Mucosa of rectum (tissue), 2 donors: ENCODE measurements at regions not wholly inside any gene's neighbourhood (a gene's known extent, or its start where the extent isn't known, plus 50 kb on each side); places are given as distances from the start of the nearest gene placed in this dataset.

Experiments
- H3K27ac ChIP-seq, 2 donors: one replicate each; pipeline ENCODE4 v1.7.0; 2013; ENCODE audit warnings: inconsistent platforms in 2 of 2, low read depth in 2 of 2, low read length in 2 of 2
- H3K27me3 ChIP-seq, 2 donors: one replicate each; pipeline ENCODE4 v1.7.0; 2013; ENCODE audit warnings: low read length in 2 of 2; ENCODE audit not compliant: control insufficient read depth in 2 of 2, insufficient read depth in 2 of 2
- H3K36me3 ChIP-seq, 2 donors: one replicate each; pipeline ENCODE4 v1.7.0; 2013; ENCODE audit warnings: low read length in 2 of 2; ENCODE audit not compliant: control insufficient read depth in 2 of 2, insufficient read depth in 2 of 2
- H3K4me1 ChIP-seq, 2 donors: one replicate each; pipeline ENCODE4 v1.7.0; 2013; ENCODE audit warnings: low read length in 2 of 2, mild to moderate bottlenecking in 1 of 2; ENCODE audit not compliant: control insufficient read depth in 2 of 2, insufficient read depth in 2 of 2
- H3K4me3 ChIP-seq, 2 donors: one replicate each; pipeline ENCODE4 v1.7.0; 2013; ENCODE audit warnings: low read length in 2 of 2
- H3K9ac ChIP-seq, 2 donors: one replicate each; pipeline ENCODE4 v1.7.0; 2013; ENCODE audit warnings: low read length in 2 of 2, low read depth in 1 of 2, mild to moderate bottlenecking in 1 of 2
- H3K9me3 ChIP-seq, 2 donors: one replicate each; pipeline ENCODE4 v1.7.0; 2013; ENCODE audit warnings: low read length in 2 of 2; ENCODE audit not compliant: control insufficient read depth in 2 of 2
- donor health status: healthy.
- donor health status: Normal muscosa, but diverticular disease.

- H3K36me3 ChIP-seq: no peaks in the 10 kb centered on the region
- H3K4me1 ChIP-seq: no peaks in the 10 kb centered on the region
- H3K4me3 ChIP-seq: no peak overlapping the region
- no peaks in the 10 kb centered on the region for H3K27me3 ChIP-seq
- no peak overlapping the region for H3K9ac ChIP-seq
- no peaks in the 10 kb centered on the region for H3K9me3 ChIP-seq
- no peak overlapping the region for H3K27ac ChIP-seq
Observed at GRCh38 chr20:12316794-12317193, 399.1 kb downstream of the BTBD3 start.

DNA sequence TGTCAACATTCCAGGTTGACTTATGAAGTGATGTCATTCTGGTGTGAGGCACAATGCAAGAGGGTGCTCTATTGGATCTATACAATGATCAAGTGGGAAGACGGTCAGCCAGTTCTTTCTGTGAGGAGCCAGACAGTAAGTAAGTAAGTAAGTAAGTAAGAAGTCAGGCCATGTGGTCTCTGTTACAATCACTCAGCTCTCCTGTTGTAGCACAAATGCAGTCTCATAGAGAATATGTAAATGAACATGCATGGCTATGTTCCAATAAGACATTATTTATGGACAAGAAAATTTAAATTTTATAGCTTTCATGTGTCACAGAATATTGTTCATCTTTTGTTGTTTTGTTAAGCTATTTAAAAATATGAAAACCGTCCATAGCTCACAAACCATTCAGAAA, 399.7 kb downstream of the BTBD3 start:
- Histone ChIP-seq H3K9ac (no peak overlapping the region), H3K9me3 (no peaks in the 10 kb centered on the region), H3K27me3 (no peaks in the 10 kb centered on the region), H3K36me3 (no peaks in the 10 kb centered on the region), H3K4me3 (no peak overlapping the region), H3K4me1 (no peaks in the 10 kb centered on the region), H3K27ac (no peak overlapping the region)

DNA sequence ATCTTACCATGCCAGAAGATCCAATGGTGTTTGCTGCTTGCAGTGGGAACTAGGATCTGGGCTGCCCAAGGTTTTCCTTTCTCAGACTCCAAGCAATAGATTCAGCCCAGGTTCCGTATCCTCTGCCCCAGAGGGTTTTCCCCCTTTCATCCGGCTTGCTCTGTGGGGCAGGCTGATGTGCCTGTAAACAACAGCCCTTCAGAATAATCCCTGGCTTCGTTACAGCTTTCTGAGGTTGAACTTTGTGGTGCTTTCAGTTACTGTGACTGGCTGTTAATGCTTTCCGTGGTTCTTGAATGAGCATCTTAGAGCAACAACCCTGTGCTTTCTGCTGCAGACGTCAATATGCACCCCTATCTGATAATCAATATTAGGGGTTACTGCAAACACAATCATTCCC, 400.4 kb downstream of the BTBD3 start:
- no peak overlapping the region for H3K27ac ChIP-seq
- no peak overlapping the region for H3K9ac ChIP-seq
- no peaks in the 10 kb centered on the region for H3K36me3 ChIP-seq
- H3K4me1 ChIP-seq: no peaks in the 10 kb centered on the region
- no peaks in the 10 kb centered on the region for H3K27me3 ChIP-seq
- H3K9me3 ChIP-seq: no peaks in the 10 kb centered on the region
- no peak overlapping the region for H3K4me3 ChIP-seq

- Histone ChIP-seq H3K36me3 (no peaks in the 10 kb centered on the region), H3K27ac (no peak overlapping the region), H3K27me3 (no peaks in the 10 kb centered on the region), H3K9me3 (no peaks in the 10 kb centered on the region), H3K4me3 (no peak overlapping the region), H3K9ac (no peak overlapping the region), H3K4me1 (no peaks in the 10 kb centered on the region)
Observed at GRCh38 chr20:12321736-12322135, 404.0 kb downstream of the BTBD3 start.

- Histone ChIP-seq H3K36me3 (no peaks in the 10 kb centered on the region), H3K27ac (no peak overlapping the region), H3K9ac (no peak overlapping the region), H3K4me3 (no peak overlapping the region), H3K27me3 (no peaks in the 10 kb centered on the region), H3K4me1 (no peaks in the 10 kb centered on the region), H3K9me3 (no peaks in the 10 kb centered on the region)
Observed at GRCh38 chr20:12327205-12327604, 409.5 kb downstream of the BTBD3 start.

DNA sequence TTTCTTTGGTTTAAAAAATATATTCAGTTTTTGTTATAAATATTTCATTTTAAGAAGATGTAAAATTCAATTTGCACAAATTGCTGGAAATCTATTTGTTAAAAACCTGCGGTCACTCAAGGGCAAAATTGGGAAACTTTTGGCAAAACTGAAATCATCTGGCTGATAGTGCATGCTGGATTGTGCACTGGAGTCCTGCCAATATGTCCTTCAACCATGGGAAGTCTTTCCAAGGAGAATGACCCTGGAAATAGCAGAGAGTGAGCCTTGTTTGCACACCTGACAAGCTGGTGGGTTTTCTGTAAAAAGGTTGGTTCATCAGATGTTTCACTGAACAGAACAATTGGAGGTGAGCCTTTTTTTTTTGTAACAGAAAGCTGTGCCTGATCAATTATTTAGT, 413.5 kb downstream of the BTBD3 start:
- Histone ChIP-seq H3K9me3 (no peaks in the 10 kb centered on the region), H3K27me3 (no peaks in the 10 kb centered on the region), H3K27ac (no peak overlapping the region), H3K36me3 (no peaks in the 10 kb centered on the region), H3K4me1 (no peaks in the 10 kb centered on the region), H3K9ac (no peak overlapping the region), H3K4me3 (no peak overlapping the region)

GRCh38 chr20:12337601-12338000, 419.9 kb downstream of the BTBD3 start:
- Histone ChIP-seq H3K9ac (no peak overlapping the region), H3K36me3 (no peaks in the 10 kb centered on the region), H3K9me3 (no peaks in the 10 kb centered on the region), H3K27me3 (no peaks in the 10 kb centered on the region), H3K27ac (no peak overlapping the region), H3K4me1 (no peaks in the 10 kb centered on the region), H3K4me3 (no peak overlapping the region)

DNA sequence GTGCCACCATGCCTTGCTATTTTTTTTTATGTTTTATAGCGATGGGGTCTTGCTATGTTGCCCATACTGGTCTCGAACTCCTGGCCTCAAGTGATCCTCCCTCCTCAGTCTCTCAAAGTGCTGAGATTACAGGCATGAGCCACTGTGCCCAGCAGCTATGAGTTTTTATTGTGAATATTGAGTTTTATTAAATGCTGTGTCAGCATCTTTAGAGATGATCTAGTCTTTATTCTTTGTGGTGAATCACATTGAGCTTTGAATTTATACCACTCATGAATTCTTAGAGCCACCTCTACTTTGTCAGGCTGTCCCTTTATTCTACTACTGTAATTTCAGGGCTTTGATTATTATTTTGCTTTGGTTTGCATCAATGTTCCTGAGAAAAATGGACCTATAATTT, 428.3 kb downstream of the BTBD3 start:
- no peaks in the 10 kb centered on the region for H3K36me3 ChIP-seq
- H3K4me3 ChIP-seq: no peak overlapping the region
- no peaks in the 10 kb centered on the region for H3K4me1 ChIP-seq
- H3K9ac ChIP-seq: no peak overlapping the region
- H3K9me3 ChIP-seq: no peaks in the 10 kb centered on the region
- no peak overlapping the region for H3K27ac ChIP-seq
- no peaks in the 10 kb centered on the region for H3K27me3 ChIP-seq

DNA sequence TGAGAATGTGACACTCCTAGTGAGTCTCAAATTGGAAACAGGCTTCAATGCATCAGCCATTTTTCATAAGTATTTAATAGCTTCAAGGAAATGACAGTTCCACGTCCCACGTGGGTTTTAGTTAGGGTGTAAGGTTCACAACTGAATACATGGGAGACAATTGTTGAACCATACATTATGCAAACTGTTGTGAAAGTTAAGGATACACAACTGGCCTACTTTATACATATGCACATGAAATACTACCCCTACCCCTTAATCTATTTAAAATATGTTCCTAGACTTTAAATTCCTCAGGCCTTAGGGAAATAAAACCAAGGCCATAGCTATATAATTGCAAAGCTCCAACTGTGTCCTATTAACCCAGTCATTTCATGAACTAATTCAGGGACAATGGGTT, 436.1 kb downstream of the BTBD3 start:
- H3K9ac ChIP-seq: no peak overlapping the region
- H3K9me3 ChIP-seq: no peaks in the 10 kb centered on the region
- no peaks in the 10 kb centered on the region for H3K36me3 ChIP-seq
- no peak overlapping the region for H3K27ac ChIP-seq
- no peaks in the 10 kb centered on the region for H3K4me1 ChIP-seq
- no peak overlapping the region for H3K4me3 ChIP-seq
- H3K27me3 ChIP-seq: no peaks in the 10 kb centered on the region

DNA sequence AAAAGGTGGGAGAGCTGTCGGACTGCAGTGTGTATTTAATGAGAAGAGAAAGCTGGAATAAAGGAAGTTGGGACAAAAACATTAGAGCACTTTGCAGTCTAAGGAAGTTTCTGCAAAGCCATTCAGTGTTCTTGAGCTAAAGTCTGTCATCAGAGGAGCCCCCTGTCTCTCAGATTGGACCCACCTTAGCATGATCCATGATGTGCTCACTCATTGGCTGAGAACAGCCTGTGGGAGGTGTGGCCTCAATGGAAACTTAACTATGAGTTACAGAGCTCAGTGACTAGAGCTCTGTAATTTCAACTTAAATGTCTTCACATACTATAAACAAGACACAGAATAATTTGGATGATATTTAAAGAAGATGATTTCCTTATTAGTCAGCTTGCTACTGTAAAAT, 437.0 kb downstream of the BTBD3 start:
- Histone ChIP-seq H3K9me3 (no peaks in the 10 kb centered on the region), H3K4me3 (no peak overlapping the region), H3K36me3 (no peaks in the 10 kb centered on the region), H3K27me3 (no peaks in the 10 kb centered on the region), H3K4me1 (no peaks in the 10 kb centered on the region), H3K9ac (no peak overlapping the region), H3K27ac (no peak overlapping the region)

- Histone ChIP-seq H3K27me3 (no peaks in the 10 kb centered on the region), H3K4me3 (no peak overlapping the region), H3K36me3 (no peaks in the 10 kb centered on the region)
Observed at GRCh38 chr20:12355185-12355584, 437.5 kb downstream of the BTBD3 start.

More at GRCh38 chr20:12355185-12355584, 437.5 kb downstream of the BTBD3 start:
- Histone ChIP-seq H3K4me1 (no peaks in the 10 kb centered on the region), H3K27ac (no peak overlapping the region), H3K9ac (no peak overlapping the region), H3K9me3 (no peaks in the 10 kb centered on the region)
